Right renal pelvis (tissue), 4 donors: ENCODE measurements at regions not wholly inside any gene's neighbourhood (a gene's known extent, or its start where the extent isn't known, plus 50 kb on each side); places are given as distances from the start of the nearest gene placed in this dataset.

Experiments used
- DNase-seq, 4 donors: peaks; one replicate each; pipeline ENCODE4 v3.0.0-alpha.2; 2013; ENCODE audit warnings: low read depth in 4 of 4, low spot score in 3 of 4, missing footprints in 1 of 4

- DNase-seq = no peak
Measured at GRCh38 chr10:47053081-47053798, 142.0 kb downstream of the PTPN20 start.

- DNase-seq = no peak
Measured at GRCh38 chr10:47054974-47055373, 143.7 kb downstream of the PTPN20 start.

GRCh38 chr10:47055386-47056246 lies 144.4 kb downstream of the PTPN20 start:
- DNase-seq = no peak

GRCh38 chr10:47056247-47056510 lies 145.0 kb downstream of the PTPN20 start:
- DNase-seq = no peak

- no peak for DNase-seq
Measured at GRCh38 chr10:47057471-47057870, 146.2 kb downstream of the PTPN20 start.

- DNase-seq = no peak
Measured at GRCh38 chr10:47058032-47058702, 146.9 kb downstream of the PTPN20 start.

- DNase-seq = peak in 3 of 4 donors; percentile 23 to 60 (median 39)
Measured at GRCh38 chr10:47058961-47059391, 147.7 kb downstream of the PTPN20 start.

- no peak for DNase-seq
Measured at GRCh38 chr10:47059606-47060311, 148.5 kb downstream of the PTPN20 start.

- DNase-seq = no peak
Measured at GRCh38 chr10:47060356-47060755, 149.1 kb downstream of the PTPN20 start.

- no peak for DNase-seq
Measured at GRCh38 chr10:47060993-47061500, 149.8 kb downstream of the PTPN20 start.

- DNase-seq = no peak
Measured at GRCh38 chr10:47061776-47062175, 150.5 kb downstream of the PTPN20 start.

GRCh38 chr10:47062441-47063200 lies 151.4 kb downstream of the PTPN20 start:
- no peak for DNase-seq

- DNase-seq = no peak
Measured at GRCh38 chr10:47063858-47064257, 152.6 kb downstream of the PTPN20 start.

GRCh38 chr10:47065903-47066302 lies 154.7 kb downstream of the PTPN20 start:
- no peak for DNase-seq

- DNase-seq = no peak
Measured at GRCh38 chr10:47067949-47068940, 157.0 kb downstream of the PTPN20 start.

GRCh38 chr10:47070541-47070940 lies 159.3 kb downstream of the PTPN20 start:
- no peak for DNase-seq

- no peak for DNase-seq
Measured at GRCh38 chr10:47071891-47072290, 160.7 kb downstream of the PTPN20 start.

- DNase-seq = no peak
Measured at GRCh38 chr10:47073967-47074366, 162.7 kb downstream of the PTPN20 start.

GRCh38 chr10:47076949-47077361 lies 165.7 kb downstream of the PTPN20 start:
- DNase-seq = no peak
